Suprapubic skin (tissue), 3 donors: ENCODE measurements at regions not wholly inside any gene's neighbourhood (a gene's known extent, or its start where the extent isn't known, plus 50 kb on each side); places are given as distances from the start of the nearest gene placed in this dataset.

Experiments used
- POLR2A ChIP-seq, 2 donors: fragments of 450-650 bp; IDR thresholded peaks; one replicate each; pipeline ENCODE4 v1.6.1; 2017; ENCODE audit warnings: antibody characterized with exemption in 2 of 2, mild to moderate bottlenecking in 2 of 2, moderate library complexity in 2 of 2
- TF ChIP-seq, protein P1 (sequence below), 2 donors: fragments of 200-600 bp in 1 of 2; fragments of 450-650 bp in 1 of 2; sonication (generic) in 1 of 2; IDR thresholded peaks; one replicate each; pipeline ENCODE4 v1.5.1; 2016 to 2019; ENCODE audit warnings: antibody characterized with exemption in 2 of 2, mild to moderate bottlenecking in 1 of 2, moderate library complexity in 1 of 2

DNA sequence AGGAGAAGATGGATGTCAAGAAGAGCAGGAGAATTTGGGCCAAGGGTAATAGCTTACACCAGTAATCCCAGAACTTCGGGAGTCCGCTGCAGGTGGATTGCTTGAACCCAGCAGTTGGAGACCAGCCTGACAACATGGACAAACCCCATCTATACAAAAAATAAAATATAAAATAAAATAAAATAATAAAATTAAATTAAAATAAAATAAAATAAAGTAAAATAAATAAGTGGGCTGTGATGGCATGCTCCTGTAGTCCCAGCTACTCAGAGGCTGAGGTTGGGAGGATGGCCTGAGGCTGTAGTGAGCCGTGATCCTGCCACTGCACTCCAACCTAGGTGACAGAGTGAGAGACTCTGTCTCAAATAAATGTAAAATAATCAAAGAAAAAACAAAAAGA lies 1946.7 kb downstream of the MRPL39 start:
- TF ChIP-seq POLR2A (IDR thresholded peaks at IDR 0.05): no peak
- TF ChIP-seq, protein P1, sequence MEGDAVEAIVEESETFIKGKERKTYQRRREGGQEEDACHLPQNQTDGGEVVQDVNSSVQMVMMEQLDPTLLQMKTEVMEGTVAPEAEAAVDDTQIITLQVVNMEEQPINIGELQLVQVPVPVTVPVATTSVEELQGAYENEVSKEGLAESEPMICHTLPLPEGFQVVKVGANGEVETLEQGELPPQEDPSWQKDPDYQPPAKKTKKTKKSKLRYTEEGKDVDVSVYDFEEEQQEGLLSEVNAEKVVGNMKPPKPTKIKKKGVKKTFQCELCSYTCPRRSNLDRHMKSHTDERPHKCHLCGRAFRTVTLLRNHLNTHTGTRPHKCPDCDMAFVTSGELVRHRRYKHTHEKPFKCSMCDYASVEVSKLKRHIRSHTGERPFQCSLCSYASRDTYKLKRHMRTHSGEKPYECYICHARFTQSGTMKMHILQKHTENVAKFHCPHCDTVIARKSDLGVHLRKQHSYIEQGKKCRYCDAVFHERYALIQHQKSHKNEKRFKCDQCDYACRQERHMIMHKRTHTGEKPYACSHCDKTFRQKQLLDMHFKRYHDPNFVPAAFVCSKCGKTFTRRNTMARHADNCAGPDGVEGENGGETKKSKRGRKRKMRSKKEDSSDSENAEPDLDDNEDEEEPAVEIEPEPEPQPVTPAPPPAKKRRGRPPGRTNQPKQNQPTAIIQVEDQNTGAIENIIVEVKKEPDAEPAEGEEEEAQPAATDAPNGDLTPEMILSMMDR (IDR thresholded peaks at IDR 0.05): no peak
